ENCODE measurements at regions not wholly inside any gene's neighbourhood (a gene's known extent, or its start where the extent isn't known, plus 50 kb on each side); places are given as distances from the start of the nearest gene placed in this dataset.

- no peak for DNase-seq (ENCODE audit: low read depth in 2 of 2)
These were observed 59.2 kb upstream of the RTL6 start for GRCh38 chr22:44557064-44557748.

DNA sequence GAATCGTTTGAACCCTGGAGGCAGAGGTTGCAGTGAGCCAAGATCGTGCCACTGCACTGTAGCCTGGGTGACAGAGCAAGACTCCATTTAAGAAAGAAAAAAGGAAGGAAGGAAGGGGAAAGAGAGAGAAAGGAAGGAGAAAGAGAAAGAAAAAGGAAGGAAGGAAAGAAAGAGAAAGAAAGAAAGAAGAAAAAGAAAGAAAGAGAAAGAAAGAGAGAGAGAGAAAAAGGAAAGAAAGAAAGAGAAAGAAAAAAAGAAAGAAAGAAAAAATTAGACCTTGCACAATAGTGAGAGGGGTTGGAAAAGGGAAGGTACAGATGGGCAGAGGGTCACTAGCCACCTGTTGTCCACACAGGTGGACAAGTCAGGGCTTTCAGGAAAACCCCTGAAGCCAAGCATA lies 57.6 kb upstream of the RTL6 start:
- no peak for DNase-seq (ENCODE audit: low read depth in 2 of 2)

- no peak for DNase-seq (ENCODE audit: low read depth in 2 of 2)
These were observed 57.0 kb upstream of the RTL6 start for GRCh38 chr22:44555046-44555445.

- no peak for DNase-seq (ENCODE audit: low read depth in 2 of 2)
These were observed 56.4 kb upstream of the RTL6 start for GRCh38 chr22:44554411-44554810.

DNA sequence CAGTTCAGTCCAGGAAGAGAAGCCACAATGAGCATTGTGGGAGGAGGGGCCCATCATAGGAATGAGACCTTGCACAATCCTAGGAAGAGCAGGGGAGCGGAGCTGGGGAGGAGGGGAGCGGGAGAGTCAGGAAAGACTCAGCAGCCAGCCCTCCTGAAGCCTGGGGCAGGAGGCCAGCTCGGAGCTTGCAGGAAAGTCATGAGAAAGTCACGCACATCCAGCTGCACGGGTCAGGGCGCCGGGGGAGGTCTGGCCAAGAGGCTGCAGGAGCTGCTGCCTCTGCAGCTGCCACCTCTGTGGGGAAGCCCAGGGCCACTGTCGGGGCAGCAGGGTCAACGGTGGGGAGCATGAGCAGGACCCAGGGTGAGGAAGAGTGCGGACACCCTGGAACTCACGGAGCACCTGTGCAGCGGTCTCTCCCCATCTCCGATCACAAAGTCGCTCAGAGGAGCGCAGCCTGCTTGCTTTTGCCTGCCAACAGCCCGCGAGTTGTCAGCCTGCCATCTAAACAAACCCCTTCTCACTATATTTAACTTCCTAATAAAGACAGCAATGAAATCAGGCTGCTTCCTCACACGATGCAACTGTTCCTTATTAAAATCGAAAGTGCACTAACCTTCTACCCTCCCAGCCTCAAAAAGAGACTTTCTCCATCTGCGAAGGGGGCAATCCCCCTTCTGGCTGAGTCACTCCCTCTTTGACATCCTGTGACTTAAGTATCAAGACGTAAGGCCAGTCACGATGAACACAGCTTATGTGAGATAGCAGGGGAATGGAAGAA lies 52.9 kb upstream of the RTL6 start:
- no peak for DNase-seq (ENCODE audit: low read depth in 2 of 2)

GRCh38 chr22:44549701-44550100 lies 51.7 kb upstream of the RTL6 start:
- no peak for DNase-seq (ENCODE audit: low read depth in 2 of 2)

GRCh38 chr22:44548981-44549380 lies 50.9 kb upstream of the RTL6 start:
- no peak for DNase-seq (ENCODE audit: low read depth in 2 of 2)
